PC-9 (cell line): ENCODE measurements at regions not wholly inside any gene's neighbourhood (a gene's known extent, or its start where the extent isn't known, plus 50 kb on each side); places are given as distances from the start of the nearest gene placed in this dataset.

ENCODE experiments used
- CTCF ChIP-seq: fragments of 200-600 bp; sonication (generic); conservative IDR thresholded peaks from 2 replicates; pipeline ENCODE4 v1.6.1; 2017; ENCODE audit warnings: mixed run types, antibody characterized with exemption, mild to moderate bottlenecking, moderate library complexity
- EZH2 ChIP-seq: fragments of 200-600 bp; sonication (generic); IDR thresholded peaks from 2 replicates; pipeline ENCODE4 v1.8.0; 2017; ENCODE audit warnings: antibody characterized with exemption, low read depth

- no peak for TF ChIP-seq CTCF
- no peak for TF ChIP-seq EZH2
These were observed 220.3 kb upstream of the RTL1 start for GRCh38 chr14:101123618-101124510.
